Nephron (organoid): ENCODE measurements at regions not wholly inside any gene's neighbourhood (a gene's known extent, or its start where the extent isn't known, plus 50 kb on each side); places are given as distances from the start of the nearest gene placed in this dataset.

Source experiments
- H3K27ac Mint-ChIP-seq, 3 experiments: 2 replicates each; pipeline ENCODE4 v1.8.0; 2020; ENCODE audit warnings: mixed read lengths in 3 of 3, mild to moderate bottlenecking in 2 of 3, moderate library complexity in 1 of 3
- H3K27me3 Mint-ChIP-seq: 2 replicates; pipeline ENCODE4 v1.8.0; 2021; ENCODE audit warnings: low read depth, mild to moderate bottlenecking, moderate library complexity, mixed read lengths
- H3K36me3 Mint-ChIP-seq: 2 replicates; pipeline ENCODE4 v1.8.0; 2020; ENCODE audit warnings: low read depth, mixed read lengths
- H3K4me1 Mint-ChIP-seq: 2 replicates; pipeline ENCODE4 v1.8.0; 2020; ENCODE audit warnings: mixed read lengths
- H3K4me3 Mint-ChIP-seq, 3 experiments: 2 replicates each; pipeline ENCODE4 v1.8.0; 2020; ENCODE audit warnings: mild to moderate bottlenecking in 3 of 3, mixed read lengths in 3 of 3, moderate library complexity in 2 of 3
- H3K9me3 Mint-ChIP-seq: 2 replicates; pipeline ENCODE4 v1.8.0; 2020; ENCODE audit warnings: mixed read lengths
- TF ChIP-seq, protein P1 (sequence below), 3 experiments: fragments of 200-600 bp; sonication (generic); IDR thresholded peaks; one replicate each; pipeline ENCODE4 v1.5.0; 2021; ENCODE audit warnings: antibody characterized with exemption in 3 of 3; ENCODE audit not compliant: unreplicated experiment in 3 of 3

DNA sequence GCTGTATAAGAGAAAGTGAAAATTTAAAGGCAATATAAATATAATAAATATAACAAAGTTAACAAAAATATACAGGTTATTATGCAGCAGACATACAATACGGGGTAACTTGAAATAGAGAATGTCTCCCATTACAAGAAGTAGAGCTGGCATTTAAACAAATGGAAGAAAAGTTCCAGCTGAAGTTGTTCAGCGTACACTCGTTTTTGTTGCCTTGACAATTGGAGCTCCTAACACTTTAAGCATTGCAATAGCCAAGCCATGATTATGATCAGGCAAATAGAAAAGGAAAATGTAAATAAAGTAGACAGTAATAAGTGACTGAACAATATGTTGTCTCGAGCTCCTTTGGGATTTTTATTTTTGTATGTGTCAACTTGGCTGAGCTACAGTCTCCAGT lies 737.8 kb upstream of the CELF2 start:
- H3K27ac Mint-ChIP-seq: no peak overlapping the region
- H3K4me3 Mint-ChIP-seq: no peak overlapping the region
- H3K36me3 Mint-ChIP-seq: no peaks in the 10 kb centered on the region
- H3K27me3 Mint-ChIP-seq: no peaks in the 10 kb centered on the region
- peaks cover 3% of the 10 kb centered on the region for H3K4me1 Mint-ChIP-seq
- peaks cover 4% of the 10 kb centered on the region for H3K9me3 Mint-ChIP-seq
- TF ChIP-seq, protein P1, sequence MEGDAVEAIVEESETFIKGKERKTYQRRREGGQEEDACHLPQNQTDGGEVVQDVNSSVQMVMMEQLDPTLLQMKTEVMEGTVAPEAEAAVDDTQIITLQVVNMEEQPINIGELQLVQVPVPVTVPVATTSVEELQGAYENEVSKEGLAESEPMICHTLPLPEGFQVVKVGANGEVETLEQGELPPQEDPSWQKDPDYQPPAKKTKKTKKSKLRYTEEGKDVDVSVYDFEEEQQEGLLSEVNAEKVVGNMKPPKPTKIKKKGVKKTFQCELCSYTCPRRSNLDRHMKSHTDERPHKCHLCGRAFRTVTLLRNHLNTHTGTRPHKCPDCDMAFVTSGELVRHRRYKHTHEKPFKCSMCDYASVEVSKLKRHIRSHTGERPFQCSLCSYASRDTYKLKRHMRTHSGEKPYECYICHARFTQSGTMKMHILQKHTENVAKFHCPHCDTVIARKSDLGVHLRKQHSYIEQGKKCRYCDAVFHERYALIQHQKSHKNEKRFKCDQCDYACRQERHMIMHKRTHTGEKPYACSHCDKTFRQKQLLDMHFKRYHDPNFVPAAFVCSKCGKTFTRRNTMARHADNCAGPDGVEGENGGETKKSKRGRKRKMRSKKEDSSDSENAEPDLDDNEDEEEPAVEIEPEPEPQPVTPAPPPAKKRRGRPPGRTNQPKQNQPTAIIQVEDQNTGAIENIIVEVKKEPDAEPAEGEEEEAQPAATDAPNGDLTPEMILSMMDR (IDR thresholded peaks at IDR 0.05; ENCODE audit: unreplicated experiment in 3 of 3): no peak

DNA sequence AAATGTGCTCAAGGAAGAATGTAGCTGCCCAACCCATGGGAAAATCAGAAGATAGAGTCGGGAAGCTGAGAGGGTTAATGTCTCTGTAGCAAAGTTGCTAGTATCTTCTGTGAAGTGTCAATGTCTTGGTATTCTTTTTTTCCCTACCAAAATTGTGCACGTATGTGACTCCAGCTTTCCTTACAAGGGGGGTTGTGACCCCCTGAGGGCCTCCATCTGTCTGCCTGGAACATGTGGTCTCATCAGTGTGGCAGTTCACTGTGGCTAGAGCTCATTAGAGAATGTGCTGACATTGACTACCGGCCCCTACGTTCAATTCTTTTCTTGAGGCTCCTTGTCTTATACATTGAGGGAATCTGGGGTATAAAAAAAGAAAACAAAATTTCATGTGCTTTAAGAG lies 725.2 kb upstream of the CELF2 start:
- Mint-ChIP-seq H3K27ac (peak overlapping the region in 1 of 3 experiments; percentile 28), H3K4me1 (peaks cover 11% of the 10 kb centered on the region)

DNA sequence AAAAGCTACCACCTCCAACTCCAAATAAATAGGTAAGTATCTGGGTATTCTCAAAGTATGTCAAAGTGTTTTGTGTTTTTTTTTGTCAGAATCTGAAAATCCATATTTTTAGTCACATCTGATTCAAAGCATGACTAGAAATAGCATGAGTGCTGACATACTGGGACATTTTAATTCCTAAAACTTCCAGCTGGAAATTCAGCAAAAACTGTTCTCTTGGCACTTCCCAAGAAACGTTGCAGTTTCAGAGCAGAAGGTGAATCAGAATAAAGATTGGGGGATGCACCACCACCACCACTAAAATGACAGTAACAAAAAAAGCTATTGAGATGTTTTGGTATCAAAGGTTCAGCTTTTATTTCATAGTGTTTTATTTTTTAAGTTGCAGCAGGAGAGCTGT lies 724.6 kb upstream of the CELF2 start:
- peaks cover 3% of the 10 kb centered on the region for H3K27me3 Mint-ChIP-seq
- peaks cover 11% of the 10 kb centered on the region for H3K4me1 Mint-ChIP-seq
- peak overlapping the region in 1 of 3 experiments; percentile 28 for H3K27ac Mint-ChIP-seq
- TF ChIP-seq, protein P1 (IDR thresholded peaks at IDR 0.05; ENCODE audit: unreplicated experiment in 3 of 3): no peak
- peaks cover 3% of the 10 kb centered on the region for H3K9me3 Mint-ChIP-seq
- no peak overlapping the region for H3K4me3 Mint-ChIP-seq
- H3K36me3 Mint-ChIP-seq: no peaks in the 10 kb centered on the region

More for the DNA sequence above, 725.2 kb upstream of the CELF2 start:
- Mint-ChIP-seq H3K27me3 (peaks cover 3% of the 10 kb centered on the region), H3K4me3 (no peak overlapping the region), H3K9me3 (peaks cover 3% of the 10 kb centered on the region), H3K36me3 (no peaks in the 10 kb centered on the region)
- TF ChIP-seq, protein P1 (IDR thresholded peaks at IDR 0.05; ENCODE audit: unreplicated experiment in 3 of 3): no peak

DNA sequence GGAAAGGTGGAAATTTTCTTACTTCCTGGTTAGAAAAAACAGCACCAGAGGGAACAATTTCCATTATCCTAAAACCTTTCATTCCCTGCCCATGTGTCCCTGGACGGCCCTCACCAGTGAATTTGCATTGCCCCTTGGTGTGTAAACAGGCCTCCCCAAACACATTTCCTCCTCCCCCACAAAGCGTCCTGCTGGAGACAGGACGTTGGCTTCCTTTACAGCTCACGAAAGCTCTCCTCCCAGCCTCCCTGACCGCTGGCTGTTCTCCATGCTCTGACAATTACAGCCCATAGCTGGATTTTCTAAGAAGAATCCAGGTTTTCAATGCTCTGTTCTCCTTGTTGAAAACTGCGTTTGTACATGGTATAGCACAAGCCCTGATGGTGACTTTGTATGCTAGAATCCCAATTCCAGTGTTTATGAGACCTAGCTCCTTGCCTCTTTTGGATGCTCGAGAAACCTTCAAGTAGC lies 724.2 kb upstream of the CELF2 start:
- Mint-ChIP-seq H3K4me3 (no peak overlapping the region), H3K36me3 (no peaks in the 10 kb centered on the region), H3K27ac (no peak overlapping the region), H3K4me1 (peaks cover 11% of the 10 kb centered on the region), H3K9me3 (peaks cover 3% of the 10 kb centered on the region), H3K27me3 (peaks cover 3% of the 10 kb centered on the region)
- TF ChIP-seq, protein P1 (IDR thresholded peaks at IDR 0.05; ENCODE audit: unreplicated experiment in 3 of 3): no peak

DNA sequence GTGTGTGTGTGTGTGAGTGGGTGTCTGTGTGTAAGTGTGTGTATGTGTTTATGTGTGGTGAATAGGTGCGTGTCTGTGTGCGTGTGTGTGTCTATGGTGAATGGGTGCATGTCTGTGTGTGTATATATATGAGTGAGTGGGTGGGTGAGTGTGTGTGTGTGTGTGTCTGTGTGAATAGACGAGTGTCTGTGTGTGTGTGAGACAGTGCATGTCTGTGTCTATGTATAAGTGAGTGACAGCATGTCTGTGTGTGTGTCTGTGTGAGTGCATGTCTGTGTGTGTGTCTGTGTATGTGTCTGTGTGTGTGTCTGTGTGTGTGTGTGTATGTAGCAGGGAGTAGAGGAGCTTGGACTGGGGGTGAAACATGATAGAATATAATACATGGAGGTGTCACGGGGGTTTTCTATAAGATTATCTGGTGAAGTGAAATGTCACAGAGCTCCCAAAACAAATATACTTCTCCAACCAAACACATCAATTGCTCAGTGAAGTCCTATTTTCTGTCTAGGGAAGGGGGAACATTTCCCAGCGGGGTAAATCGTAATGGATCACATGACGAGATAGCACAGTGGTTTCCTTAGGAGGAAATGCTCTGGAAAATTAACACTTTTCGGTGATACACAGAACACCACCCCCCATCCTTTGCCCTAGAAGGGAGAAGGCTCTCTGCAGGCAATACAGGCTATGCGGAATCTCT lies 723.3 kb upstream of the CELF2 start:
- no peak overlapping the region for H3K27ac Mint-ChIP-seq
- peaks cover 3% of the 10 kb centered on the region for H3K9me3 Mint-ChIP-seq
- no peaks in the 10 kb centered on the region for H3K36me3 Mint-ChIP-seq
- TF ChIP-seq, protein P1 (IDR thresholded peaks at IDR 0.05; ENCODE audit: unreplicated experiment in 3 of 3): no peak
- H3K27me3 Mint-ChIP-seq: peaks cover 3% of the 10 kb centered on the region
- H3K4me1 Mint-ChIP-seq: peaks cover 11% of the 10 kb centered on the region
- H3K4me3 Mint-ChIP-seq: peak overlapping the region in 1 of 3 experiments; percentile 31
